ENCODE measurements at regions not wholly inside any gene's neighbourhood (a gene's known extent, or its start where the extent isn't known, plus 50 kb on each side); places are given as distances from the start of the nearest gene placed in this dataset.
"Not testable (repeated sequence)": the region's sequence is repeated elsewhere in the genome, so short reads cannot be mapped to it uniquely, and the experiment has no call there.

DNA sequence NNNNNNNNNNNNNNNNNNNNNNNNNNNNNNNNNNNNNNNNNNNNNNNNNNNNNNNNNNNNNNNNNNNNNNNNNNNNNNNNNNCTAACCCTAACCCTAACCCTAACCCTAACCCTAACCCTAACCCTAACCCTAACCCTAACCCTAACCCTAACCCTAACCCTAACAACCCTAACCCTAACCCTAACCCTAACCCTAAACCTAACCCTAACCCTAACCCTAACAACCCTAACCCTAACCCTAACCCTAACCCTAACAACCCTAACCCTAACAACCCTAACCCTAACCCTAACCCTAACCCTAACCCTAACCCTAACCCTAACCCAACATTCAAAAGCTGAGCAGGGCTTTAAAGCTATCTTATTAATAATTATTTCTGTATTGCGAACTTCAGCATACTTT is 182.5 kb upstream of the FAM20C start:
- not testable (repeated sequence) for DNase-seq (ENCODE audit: extremely low read depth in 1 of 11, low read depth in 9 of 11, low spot score in 4 of 11)

DNA sequence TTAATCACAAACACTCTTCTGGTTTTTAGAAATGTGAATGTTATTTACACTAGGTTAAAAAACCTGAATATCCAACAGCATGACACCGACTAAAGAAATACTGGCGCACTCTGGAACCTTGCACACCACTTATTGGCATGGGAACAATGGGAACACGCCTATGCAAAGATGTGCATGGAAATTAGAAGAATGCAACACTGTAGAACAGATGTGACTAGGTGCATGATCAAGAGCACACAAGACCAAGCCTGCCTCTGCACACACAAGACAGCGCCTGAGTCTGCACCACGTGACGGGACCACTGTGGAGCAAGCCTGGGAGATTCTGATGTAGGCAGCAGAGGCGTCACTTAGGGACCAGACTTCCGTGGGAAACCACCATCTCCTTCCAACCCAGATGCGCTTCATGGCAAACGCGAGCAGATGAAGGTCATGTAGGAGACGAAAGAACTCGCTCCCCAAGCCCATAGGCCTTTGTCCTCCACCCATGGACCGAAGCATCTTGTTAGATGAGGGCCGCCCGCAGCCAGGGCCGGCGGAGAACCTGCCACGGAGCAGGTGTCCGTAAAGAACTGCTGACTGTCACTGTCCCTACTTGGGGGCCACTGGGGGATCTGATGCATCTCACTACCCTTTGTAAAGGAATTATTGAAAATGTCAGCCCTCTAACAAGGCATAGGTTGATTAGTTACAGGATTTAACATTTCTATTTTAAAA is 159.6 kb upstream of the FAM20C start:
- DNase-seq (ENCODE audit: extremely low read depth in 1 of 11, low read depth in 9 of 11, low spot score in 4 of 11), result not testable (repeated sequence)

DNA sequence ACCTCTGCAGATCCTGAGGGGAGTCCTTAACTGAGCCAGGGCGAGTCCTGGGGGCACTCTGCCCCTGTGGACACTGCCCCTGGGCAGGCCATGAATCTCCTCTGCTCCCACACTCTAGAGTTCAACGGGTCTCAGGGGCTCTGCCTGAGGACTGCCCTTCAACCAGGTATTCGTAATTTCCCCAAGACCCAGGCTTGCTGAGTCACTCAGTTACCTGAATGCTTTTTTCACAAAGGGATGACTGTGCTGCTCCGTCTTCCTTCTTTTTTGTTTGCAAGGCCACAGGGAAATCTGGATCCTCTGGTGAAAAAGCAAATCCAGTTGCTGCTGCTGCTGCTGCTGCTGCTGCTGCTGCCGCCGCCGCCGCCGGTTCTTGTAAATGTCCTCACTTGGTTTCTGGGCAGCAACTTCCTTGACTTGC is 157.2 kb upstream of the FAM20C start:
- DNase-seq (ENCODE audit: extremely low read depth in 1 of 11, low read depth in 9 of 11, low spot score in 4 of 11), result not testable (repeated sequence)

DNA sequence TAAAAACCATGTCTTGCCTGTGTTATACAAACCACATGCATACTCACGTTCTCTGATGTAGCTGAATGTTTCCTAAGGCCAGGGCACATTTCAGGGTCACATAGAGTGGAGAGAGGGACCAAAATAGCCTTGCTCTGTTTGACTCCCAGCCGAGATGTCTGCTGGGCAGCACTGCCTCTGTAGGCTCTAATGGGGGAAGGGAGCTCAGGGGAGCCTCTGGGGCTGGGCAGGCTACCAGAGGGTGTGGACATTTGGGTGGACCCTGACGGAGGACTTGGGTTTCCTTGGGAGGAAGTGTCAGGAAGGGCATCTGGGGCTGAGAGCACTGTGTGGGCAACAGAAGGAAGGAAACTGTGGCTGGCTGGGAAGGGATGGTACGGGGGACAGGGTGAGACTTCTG is 155.8 kb upstream of the FAM20C start:
- DNase-seq (ENCODE audit: extremely low read depth in 1 of 11, low read depth in 9 of 11, low spot score in 4 of 11), result not testable (repeated sequence)

DNA sequence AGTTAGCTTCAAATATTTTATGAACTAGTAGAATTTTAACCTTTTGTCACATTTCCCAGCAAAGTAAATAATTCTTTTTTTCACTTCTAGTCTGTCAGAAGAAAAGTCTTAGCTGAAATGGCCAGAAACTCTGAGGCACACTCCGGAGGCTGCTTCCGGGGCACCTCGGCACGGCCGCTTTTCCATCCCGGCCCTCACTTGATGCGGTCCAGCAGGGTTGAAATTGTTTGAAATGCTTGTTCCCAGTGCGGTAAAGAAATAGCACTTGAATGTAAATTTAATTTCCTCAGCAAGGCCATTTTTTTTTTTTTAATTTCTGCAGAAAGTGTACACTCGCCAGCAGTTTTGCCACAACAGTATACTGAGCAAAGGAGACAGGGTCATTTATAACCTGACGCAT is 154.7 kb upstream of the FAM20C start:
- not testable (repeated sequence) for DNase-seq (ENCODE audit: extremely low read depth in 1 of 11, low read depth in 9 of 11, low spot score in 4 of 11)

DNA sequence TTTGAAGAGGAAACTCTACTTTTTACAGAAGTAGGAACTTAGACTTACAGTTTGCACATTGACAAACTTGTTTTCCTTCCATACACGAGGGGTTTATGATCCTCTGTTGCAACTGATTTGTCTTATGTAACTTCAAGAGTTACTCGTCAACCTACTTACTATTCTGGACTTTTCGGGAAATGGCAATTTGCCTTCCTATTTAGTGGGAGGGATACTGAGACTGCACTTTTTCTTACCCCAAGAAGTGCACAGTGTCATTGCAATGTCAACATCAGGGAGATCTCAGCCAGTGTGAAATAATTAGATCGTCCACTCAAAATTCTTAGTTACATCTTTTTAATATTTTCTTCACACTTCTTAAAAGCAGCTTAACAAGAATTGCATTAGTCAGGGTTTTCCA is 153.9 kb upstream of the FAM20C start:
- not testable (repeated sequence) for DNase-seq (ENCODE audit: extremely low read depth in 1 of 11, low read depth in 9 of 11, low spot score in 4 of 11)

DNA sequence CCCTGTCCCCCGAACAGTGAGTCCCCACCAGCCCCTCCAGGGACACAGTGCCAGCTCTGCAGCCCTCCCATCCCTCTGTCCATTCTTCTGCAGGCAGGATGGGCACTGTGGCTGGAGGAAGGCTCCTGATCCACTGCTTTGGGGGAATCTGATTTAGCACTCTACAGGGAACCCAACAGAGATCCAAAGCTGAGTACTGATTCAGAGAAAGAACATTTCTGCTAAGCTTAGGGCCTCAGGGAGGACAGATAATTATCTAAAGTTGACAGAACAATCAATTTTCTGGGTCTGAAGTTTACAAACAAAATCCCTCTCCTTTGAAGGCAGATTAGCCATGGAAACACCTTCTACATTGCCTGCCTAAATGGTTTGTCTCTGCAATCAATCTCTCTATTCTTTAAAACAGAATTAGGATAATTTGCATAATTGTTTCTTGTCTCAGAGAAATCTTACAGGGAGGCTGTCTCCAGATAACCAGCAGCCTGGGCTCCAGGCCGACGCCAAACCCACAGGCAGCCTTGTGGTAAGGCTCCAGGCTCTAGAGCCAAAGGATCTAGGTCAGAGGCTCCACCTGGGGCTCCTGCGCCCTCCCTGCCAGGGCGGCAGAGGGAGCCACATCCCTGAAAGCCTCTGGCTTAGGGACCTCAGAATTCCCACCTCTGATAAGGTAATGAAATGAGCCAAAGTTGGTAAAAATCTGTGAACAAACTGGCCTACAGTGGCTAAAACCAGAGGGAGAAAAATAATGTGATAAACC is 152.2 kb upstream of the FAM20C start:
- DNase-seq (ENCODE audit: extremely low read depth in 1 of 11, low read depth in 9 of 11, low spot score in 4 of 11), result not testable (repeated sequence)

DNA sequence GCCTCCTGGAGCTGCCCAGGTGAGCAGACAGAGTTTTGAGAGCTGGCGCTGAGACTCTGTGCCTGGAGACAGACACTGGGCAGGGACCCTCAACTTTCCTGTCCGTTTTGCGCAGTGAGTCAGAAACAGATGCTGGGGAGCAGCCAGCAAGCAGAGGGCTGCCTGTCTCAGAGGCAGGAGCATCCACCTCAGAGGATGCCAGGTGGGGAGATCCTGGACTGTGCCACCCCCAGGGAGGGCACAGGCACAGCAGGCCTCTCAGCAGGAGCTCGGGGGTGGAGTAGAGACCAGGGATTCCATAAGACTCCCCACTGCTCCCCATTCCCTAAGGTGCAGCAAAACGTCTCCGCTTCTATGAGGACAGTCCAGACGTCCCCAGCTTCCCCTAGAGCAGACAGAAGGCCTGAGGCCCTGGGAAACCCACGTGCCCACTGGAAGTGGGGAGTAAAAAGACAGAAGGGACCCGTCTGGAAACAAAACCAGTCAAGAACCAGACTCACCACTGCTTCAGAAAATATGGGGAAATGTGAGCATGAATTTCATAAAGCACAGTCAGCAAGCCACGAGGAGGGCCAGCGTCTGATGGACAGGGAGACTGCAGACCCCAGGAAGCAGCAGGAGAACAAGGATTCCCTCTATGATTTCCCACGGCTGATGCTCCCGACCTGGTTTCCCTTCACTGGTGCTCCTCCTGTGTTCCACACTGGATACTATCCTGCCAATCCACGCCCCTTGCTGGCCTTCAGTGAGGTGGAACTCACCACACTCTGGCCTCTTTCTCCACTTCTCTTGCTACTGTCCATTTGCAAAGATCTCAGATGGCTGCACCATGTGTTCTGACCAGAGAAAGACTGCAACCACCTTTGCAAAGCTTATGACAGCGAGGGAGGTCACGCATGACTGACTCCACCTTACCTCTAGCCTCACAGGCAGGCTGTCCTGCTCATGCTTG is 151.3 kb upstream of the FAM20C start:
- DNase-seq (ENCODE audit: extremely low read depth in 1 of 11, low read depth in 9 of 11, low spot score in 4 of 11), result no peak

DNA sequence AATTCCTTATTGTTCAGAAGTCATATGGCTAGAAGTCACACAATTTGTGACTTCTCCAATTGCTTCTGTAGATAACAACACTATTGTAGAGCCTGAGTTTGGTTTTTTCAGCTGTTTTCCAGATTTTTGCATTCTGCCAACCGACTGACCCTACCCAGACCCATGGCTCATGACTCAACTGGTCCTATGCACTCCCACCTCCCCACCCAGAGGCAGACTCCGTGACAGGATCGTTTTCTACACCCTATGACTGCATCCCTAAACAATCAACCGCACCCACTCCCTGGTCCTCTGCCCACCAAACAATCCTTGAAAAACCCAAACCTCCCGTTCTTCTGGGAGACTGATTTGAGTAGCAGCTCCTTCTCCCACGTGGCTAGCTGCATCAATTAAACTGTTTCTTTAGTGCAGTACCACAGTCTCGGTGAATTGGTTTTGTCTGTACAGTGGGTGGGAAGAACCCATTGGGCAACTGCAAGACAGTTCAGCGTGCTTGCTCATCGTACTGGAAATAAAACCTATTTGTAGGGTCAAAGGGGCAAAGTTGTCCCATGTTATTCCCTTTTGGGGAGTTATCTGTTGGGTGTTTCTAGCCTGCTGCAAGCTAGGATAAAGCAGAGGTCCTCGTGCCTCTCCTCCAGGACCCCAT is 150.3 kb upstream of the FAM20C start:
- DNase-seq (ENCODE audit: extremely low read depth in 1 of 11, low read depth in 9 of 11, low spot score in 4 of 11), result no peak

DNA sequence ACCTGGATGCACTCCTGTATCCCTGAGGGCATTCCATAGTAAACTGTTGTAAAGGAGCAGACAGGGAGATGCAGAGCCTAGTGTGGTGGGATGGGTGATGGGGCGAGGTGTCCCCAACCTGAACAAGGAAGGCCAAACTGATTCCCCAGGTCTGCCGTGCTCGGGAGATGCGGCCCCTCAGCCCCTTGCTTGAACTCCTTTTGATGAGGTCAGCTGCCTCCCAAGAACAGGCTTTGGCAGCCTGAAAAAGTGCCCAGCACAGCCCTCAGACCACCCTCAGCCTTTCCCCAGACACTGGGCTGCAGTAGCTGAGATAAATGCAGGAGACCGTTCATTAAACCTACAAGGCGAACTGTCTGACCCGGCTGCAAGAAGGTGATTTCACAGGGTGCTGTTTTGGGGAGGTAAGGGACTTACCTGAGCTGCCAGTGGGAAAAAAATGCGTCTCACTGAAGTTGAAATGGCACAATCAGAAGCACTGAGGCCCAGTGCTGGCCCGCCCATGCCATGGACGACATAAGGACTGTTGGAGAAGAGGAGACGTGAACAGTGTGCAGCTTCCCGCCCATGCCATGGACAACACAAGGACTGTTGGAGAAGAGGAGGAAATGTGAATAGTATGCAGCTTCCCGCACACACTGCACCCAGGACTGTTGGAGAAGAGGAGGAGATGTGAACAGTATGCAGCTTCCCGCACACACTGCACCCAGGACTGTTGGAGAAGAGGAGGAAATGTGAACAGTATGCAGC is 148.4 kb upstream of the FAM20C start:
- no peak for DNase-seq (ENCODE audit: extremely low read depth in 1 of 11, low read depth in 9 of 11, low spot score in 4 of 11)

DNA sequence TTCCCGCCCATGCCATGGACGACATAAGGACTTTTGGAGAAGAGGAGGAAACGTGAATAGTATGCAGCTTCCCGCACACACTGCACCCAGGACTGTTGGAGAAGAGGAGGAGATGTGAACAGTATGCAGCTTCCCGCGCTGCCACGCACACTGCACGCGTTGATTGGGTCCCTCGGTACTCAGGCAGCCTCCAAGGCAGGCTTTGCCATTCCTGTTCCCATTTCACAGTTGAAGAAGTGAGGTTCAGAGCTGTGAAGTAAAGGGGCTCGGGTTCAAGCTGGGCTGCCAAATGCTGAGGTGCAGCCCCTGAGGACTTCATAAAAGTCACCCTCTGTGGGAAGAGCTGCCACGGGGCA is 147.9 kb upstream of the FAM20C start:
- no peak for DNase-seq (ENCODE audit: extremely low read depth in 1 of 11, low read depth in 9 of 11, low spot score in 4 of 11)

DNA sequence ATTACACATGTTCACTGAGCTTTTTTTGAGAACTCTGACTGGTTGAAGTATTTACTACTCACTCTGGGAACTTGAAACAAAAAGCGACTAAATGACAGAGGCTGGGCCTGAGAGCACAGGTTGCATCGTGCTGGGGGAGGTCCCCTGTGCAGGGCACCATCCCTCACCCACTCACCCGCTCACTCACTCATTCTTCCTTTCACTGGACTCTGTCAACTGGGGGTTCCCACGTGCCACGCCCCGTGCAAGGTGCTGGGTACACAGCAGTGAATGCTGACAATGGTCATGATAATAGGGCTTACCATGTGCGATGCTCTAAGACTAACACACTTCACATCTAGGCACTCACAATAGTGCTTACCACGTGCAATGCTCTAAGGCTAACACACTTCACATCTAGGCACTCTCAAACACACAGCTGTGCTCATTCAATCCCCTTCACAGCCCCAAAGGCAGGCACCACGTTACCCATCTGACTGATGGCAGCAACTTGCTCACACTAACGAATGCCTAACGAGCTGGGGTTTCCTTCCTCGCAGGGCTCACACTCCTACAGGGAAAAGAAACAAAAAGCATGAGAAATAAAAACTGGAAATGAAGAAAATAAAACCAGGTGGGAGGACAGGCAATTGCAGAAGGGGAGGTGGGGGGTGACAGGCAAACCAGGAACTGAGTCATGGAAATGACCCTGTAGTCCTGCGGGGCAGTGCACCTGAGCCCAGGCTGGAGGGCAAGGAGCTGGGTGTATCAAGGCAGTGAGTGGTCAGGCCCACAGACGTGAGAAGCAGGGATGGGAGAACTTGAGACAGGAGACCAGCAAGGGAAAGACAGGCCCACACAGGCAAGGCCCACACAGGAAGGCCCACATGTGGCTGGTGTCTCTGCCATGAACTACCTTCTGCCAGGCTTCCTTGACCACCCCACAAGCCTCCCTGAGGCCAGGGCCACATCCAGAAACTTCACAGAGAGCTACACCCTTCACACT is 147.0 kb upstream of the FAM20C start:
- DNase-seq (ENCODE audit: extremely low read depth in 1 of 11, low read depth in 9 of 11, low spot score in 4 of 11), result no peak

DNA sequence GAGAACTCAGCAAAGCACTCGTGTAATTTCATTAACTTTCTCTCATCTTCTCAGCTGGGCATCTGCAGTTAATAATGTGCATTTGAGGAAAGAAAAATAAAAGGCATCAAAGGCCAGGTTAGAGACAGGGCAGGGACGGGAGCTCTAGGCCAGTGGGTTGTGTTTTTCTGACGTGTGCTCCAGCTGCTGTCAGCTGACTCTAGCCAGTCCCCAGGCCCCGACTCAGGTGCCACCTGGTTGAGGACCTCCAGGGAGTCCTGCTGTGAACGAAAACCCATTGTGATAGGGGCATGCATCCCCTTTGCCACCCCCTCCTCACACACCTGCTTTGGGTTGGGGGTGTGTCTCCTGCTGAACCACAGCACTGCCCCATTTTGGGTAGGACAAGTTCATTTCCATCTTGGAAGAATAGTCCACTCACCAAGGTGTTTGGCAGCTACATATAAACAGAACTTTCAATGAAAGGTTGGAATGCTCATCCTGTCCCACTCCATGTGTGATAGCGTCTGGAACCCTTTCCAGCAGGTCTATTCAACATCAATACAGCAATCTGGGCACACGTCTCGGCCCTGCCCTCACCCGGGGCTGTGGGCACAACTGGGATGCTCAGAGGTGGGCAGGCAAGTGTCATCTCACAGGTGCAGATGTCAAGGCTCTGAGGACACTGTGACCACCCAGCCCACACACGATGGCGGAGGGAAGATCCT is 146.1 kb upstream of the FAM20C start:
- no peak for DNase-seq (ENCODE audit: extremely low read depth in 1 of 11, low read depth in 9 of 11, low spot score in 4 of 11)

DNA sequence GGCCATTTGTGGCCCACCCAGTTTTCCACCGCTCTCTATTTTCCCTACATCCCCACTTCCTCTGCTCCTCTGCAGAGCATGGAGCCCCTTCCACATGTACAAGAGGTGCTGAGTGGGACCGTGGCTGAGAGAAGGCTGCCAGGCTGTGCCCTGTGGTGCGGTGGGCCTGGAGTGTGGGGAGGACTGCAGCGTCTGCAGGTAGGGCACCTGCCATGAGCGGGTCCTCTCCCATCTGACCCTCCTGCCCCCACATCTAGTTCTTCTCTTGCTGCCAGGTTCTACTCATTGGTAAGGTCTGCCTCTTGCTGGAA is 145.6 kb upstream of the FAM20C start:
- no peak for DNase-seq (ENCODE audit: extremely low read depth in 1 of 11, low read depth in 9 of 11, low spot score in 4 of 11)

DNA sequence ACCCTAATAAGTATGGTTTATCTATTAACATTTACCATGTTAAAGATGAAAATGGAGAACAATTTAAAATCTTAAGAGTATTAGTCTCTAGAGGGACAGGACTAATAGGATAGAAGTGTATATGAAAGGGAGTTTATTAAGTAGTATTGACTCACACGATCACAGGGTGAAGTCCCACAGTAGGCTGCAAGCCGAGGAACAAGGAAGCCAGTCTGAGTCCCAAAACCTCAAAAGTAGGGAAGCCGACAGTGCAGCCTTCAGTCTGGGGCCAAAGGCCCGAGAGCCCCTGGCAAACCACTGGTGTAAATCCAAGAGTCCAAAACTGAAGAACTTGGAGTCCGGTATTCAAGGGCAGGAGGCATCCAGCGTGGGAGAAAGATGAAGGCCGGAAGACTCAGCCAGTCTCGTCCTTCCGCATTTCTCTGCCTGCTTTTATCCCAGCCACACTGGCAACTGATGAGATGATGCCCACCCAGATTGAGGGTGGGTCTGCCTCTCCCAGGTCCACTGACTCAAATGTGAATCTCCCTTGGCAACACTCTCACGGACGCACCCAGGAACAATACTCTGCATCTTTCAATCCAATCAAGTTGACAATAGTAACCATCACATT is 140.8 kb upstream of the FAM20C start:
- no peak for DNase-seq (ENCODE audit: extremely low read depth in 1 of 11, low read depth in 9 of 11, low spot score in 4 of 11)

DNA sequence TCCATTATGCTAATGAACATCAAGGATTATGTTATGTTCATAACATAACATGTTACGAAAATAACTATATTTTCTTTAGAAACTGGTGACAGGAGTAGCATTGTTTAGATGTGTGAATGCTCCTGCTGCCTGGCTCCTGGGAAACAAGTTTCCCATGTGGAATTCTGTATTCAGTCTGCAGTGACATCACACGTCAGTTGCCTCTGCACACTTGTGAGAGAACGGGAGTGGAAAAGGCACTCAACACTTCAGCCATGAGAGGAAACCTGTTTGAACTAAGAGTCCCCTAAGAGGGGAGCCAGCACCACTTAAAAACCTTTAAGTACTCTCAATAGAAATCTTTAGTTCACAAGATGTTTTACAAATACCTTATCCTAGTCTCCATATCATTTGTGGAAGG is 140.3 kb upstream of the FAM20C start:
- DNase-seq (ENCODE audit: extremely low read depth in 1 of 11, low read depth in 9 of 11, low spot score in 4 of 11), result no peak

DNA sequence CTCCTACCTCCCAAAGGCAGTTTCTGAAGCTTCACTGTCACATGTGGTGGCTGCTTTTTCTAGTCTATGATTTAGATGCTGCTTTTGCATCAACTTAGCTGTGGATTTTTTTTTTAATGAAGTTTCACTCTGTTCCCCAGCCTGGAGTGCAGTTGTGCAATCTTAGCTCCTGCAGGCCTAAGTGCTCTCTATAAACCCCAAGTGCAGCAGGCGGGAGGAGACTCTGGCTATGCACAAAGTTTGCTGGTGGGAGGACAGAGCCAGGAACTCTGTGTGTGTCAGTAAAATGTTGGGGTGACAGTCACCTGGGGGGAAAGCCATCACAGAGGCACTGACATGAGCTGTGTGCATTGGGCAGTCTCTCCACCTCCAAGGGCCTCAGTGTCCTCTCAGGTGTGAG is 138.8 kb upstream of the FAM20C start:
- DNase-seq (ENCODE audit: extremely low read depth in 1 of 11, low read depth in 9 of 11, low spot score in 4 of 11), result no peak
